Osteocyte (in vitro differentiated cells): ENCODE measurements at regions not wholly inside any gene's neighbourhood (a gene's known extent, or its start where the extent isn't known, plus 50 kb on each side); places are given as distances from the start of the nearest gene placed in this dataset.

Experiments used
- DNase-seq: peaks from one replicate; pipeline ENCODE4 v3.0.0; 2021; ENCODE audit warnings: mixed read lengths; ENCODE audit not compliant: unreplicated experiment; ENCODE audit errors: extremely low spot score
- H3K27ac Mint-ChIP-seq: one replicate; pipeline ENCODE4 v1.8.0; 2021; ENCODE audit warnings: mild to moderate bottlenecking, mixed read lengths; ENCODE audit not compliant: unreplicated experiment
- H3K27me3 Mint-ChIP-seq: one replicate; pipeline ENCODE4 v1.8.0; 2021; ENCODE audit warnings: mixed read lengths; ENCODE audit not compliant: unreplicated experiment
- H3K36me3 Mint-ChIP-seq: one replicate; pipeline ENCODE4 v1.8.0; 2021; ENCODE audit warnings: mixed read lengths; ENCODE audit not compliant: unreplicated experiment
- H3K4me1 Mint-ChIP-seq: one replicate; pipeline ENCODE4 v1.8.0; 2021; ENCODE audit warnings: mixed read lengths; ENCODE audit not compliant: unreplicated experiment
- H3K4me3 Mint-ChIP-seq: one replicate; pipeline ENCODE4 v1.8.0; 2021; ENCODE audit warnings: mild to moderate bottlenecking, moderate library complexity, mixed read lengths; ENCODE audit not compliant: unreplicated experiment
- H3K9me3 Mint-ChIP-seq: one replicate; pipeline ENCODE4 v1.8.0; 2021; ENCODE audit warnings: mixed read lengths; ENCODE audit not compliant: unreplicated experiment
- TF ChIP-seq, protein P1 (sequence below): fragments of 200-600 bp; sonication (generic); IDR thresholded peaks from 2 replicates; pipeline ENCODE4 v1.5.0; 2021; ENCODE audit warnings: antibody characterized with exemption, mild to moderate bottlenecking, moderate library complexity

DNA sequence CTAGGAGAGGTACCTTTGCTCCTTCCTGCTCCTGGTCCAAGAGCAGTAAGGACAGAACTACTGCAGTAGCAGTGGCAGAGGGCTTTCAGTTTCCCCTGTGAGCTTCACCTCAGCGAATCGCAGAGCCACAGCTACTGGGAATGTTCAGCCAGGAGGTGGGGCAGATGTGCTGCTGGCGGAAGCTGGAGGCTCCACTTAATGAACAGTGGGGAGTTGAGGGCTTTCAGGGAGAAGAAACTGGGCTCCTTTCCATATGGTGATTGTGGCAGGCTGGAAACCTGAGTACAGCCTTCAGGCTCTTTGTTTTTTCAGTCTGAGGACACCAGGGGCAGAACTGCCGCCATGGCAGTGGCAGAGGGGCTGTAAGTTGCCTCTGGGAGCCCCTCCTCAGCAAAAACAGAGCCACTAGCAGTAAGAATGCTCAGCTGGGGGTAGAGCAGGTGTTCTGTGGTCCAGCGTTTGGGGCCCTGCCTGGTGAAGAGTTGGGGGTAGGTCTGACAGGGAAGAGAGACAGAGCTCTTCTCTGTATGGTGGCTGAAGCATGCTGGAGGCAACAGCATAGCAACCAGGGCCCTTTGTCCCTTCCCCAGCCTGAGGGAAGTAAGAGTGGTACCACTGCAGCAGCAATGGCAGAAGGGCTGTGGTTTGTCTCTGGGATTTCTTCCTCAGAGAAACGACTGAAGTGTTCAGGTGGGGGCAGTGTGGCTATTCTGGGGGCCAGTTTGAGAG lies 106.0 kb upstream of the GRXCR1 start:
- Mint-ChIP-seq H3K36me3 (no peaks in the 10 kb centered on the region), H3K27me3 (no peaks in the 10 kb centered on the region), H3K4me1 (no peaks in the 10 kb centered on the region), H3K9me3 (no peaks in the 10 kb centered on the region), H3K4me3 (no peak overlapping the region), H3K27ac (no peak overlapping the region)
- DNase-seq, result no peak
- TF ChIP-seq, protein P1, sequence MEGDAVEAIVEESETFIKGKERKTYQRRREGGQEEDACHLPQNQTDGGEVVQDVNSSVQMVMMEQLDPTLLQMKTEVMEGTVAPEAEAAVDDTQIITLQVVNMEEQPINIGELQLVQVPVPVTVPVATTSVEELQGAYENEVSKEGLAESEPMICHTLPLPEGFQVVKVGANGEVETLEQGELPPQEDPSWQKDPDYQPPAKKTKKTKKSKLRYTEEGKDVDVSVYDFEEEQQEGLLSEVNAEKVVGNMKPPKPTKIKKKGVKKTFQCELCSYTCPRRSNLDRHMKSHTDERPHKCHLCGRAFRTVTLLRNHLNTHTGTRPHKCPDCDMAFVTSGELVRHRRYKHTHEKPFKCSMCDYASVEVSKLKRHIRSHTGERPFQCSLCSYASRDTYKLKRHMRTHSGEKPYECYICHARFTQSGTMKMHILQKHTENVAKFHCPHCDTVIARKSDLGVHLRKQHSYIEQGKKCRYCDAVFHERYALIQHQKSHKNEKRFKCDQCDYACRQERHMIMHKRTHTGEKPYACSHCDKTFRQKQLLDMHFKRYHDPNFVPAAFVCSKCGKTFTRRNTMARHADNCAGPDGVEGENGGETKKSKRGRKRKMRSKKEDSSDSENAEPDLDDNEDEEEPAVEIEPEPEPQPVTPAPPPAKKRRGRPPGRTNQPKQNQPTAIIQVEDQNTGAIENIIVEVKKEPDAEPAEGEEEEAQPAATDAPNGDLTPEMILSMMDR, result no peak

DNA sequence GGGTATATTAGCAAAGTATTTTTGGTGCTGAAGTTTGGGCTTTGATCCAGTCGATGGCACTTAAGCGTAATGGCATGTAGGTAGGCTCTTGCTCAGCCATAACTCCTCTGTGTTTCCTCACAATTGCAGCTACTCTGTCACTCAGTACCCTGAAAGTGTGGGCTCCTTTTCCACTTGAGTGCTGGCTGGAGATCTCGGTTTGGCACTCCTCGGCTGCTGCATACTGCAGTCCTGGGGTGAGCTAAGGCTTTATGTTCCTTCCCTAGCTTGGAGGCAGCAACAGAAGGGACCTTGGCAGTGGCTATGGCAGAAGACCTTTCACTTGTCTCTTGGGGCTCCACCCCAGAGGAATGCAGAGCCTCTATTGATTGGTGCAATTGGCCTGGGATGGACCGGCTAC lies 106.7 kb upstream of the GRXCR1 start:
- Mint-ChIP-seq H3K9me3 (no peaks in the 10 kb centered on the region), H3K27me3 (no peaks in the 10 kb centered on the region), H3K36me3 (no peaks in the 10 kb centered on the region), H3K4me3 (no peak overlapping the region), H3K27ac (no peak overlapping the region), H3K4me1 (no peaks in the 10 kb centered on the region)
- TF ChIP-seq, protein P1, result no peak
- DNase-seq, result no peak

DNA sequence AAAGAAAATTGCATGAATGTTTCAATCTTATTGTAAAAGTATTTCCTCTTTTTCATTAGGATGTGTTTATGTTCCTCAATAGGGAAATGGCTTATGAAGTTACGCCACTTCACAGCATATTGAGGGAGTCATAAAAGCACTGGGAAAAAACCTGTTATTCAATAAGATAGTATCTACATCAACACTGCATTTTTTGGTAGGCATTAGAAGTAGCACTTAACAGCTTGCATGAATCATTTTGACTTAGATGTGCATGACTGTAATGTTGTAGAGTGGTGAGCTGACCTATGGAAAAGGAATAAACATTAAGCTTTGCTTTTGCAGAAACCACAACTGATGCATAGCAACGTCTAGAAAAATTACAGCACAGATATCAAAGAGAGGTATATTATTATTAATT lies 111.2 kb upstream of the GRXCR1 start:
- Mint-ChIP-seq H3K27ac (no peak overlapping the region), H3K27me3 (no peaks in the 10 kb centered on the region), H3K4me3 (no peak overlapping the region), H3K4me1 (no peaks in the 10 kb centered on the region), H3K36me3 (no peaks in the 10 kb centered on the region), H3K9me3 (no peaks in the 10 kb centered on the region)
- no peak for DNase-seq
- TF ChIP-seq, protein P1, result no peak

DNA sequence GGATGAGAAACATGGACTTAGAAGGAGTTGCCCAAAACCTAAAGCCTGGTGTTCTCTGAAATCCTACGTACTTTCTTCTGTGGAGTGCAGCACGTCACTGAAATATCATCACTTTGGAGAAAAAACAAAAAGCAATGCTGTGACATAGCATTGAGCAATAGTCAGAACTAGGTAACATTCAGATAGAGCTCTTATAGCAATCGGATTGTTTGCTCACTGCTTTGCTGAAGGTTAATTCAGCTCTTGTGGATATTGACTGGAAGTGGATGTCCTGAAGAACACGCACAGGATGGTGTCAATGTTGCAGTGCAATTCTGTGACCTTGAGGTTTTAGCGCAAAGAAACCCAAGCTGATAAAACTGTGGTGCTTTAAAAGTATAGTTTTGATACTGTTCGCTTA lies 114.2 kb upstream of the GRXCR1 start:
- Mint-ChIP-seq H3K9me3 (peaks cover under 1% of the 10 kb centered on the region), H3K36me3 (no peaks in the 10 kb centered on the region), H3K4me3 (no peak overlapping the region), H3K4me1 (no peaks in the 10 kb centered on the region), H3K27ac (no peak overlapping the region), H3K27me3 (no peaks in the 10 kb centered on the region)
- TF ChIP-seq, protein P1, result no peak
- DNase-seq, result no peak

DNA sequence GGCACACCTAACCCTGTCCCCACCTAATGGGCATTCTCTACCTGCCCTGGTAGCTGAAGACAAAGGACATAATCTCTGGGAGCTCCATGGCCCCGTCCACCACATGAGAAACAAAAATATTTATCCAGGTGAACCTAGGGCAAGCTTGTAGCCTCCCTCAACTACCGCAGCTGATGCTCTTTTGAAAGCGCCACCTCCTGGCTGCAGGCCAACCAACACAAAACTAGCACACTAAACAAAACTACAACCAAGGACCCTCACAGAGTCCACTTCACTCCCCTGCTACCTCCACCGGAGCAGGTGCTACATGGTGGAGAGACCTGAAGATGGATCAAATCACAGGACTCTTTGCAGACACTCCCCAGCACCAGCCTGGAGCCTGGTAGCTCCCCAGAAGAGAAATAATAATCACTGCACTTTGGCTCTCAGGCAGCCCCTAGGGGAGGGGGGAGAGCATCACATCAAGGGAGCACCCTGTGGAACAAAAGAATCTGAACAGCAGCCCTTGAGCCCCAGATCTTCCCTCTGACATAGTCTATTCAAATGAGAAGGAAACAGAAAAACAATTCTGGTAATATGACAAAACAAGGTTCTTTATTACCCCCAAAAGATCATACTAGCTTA lies 111.3 kb upstream of the ATP8A1 start:
- DNase-seq, result no peak
- no peaks in the 10 kb centered on the region for H3K27me3 Mint-ChIP-seq
- H3K27ac Mint-ChIP-seq, result no peak overlapping the region
- H3K9me3 Mint-ChIP-seq, result peaks cover 4% of the 10 kb centered on the region
- no peaks in the 10 kb centered on the region for H3K36me3 Mint-ChIP-seq
- H3K4me3 Mint-ChIP-seq, result no peak overlapping the region
- no peaks in the 10 kb centered on the region for H3K4me1 Mint-ChIP-seq
- TF ChIP-seq, protein P1, result no peak
